Caco-2 (cell line): ENCODE measurements at regions not wholly inside any gene's neighbourhood (a gene's known extent, or its start where the extent isn't known, plus 50 kb on each side); places are given as distances from the start of the nearest gene placed in this dataset.

Source experiments
- BruUV-seq: library from RNA; stranded (reverse); fragments of 400-500 nt; replicated peaks from 2 replicates; lab custom pipeline; 2021; lab: Mats Ljungman, UMichigan
- CTCF ChIA-PET: fragments of 300-600 bp; sonication (Branson Sonifier 250); formaldehyde crosslinking; loops from one replicate; lab custom pipeline; 2022; ENCODE audit warnings: antibody characterized with exemption; lab: Charles Lee
- POLR2A ChIA-PET: fragments of 300-600 bp; sonication (Branson Sonifier 250); formaldehyde crosslinking; loops from one replicate; lab custom pipeline; 2022; ENCODE audit warnings: antibody characterized with exemption; lab: Charles Lee
- DNase-seq, 2 experiments: peaks; one replicate each; pipeline versions ENCODE4 v3.0.0 to v3.0.0-alpha.2; 2020 to 2022
- H3K27me3 ChIP-seq: replicated peaks from 2 replicates; pipeline ENCODE4 v1.6.0; 2011; ENCODE audit warnings: low read length; ENCODE audit not compliant: control insufficient read depth, insufficient read depth
- H3K36me3 ChIP-seq: 2 replicates; pipeline ENCODE4 v1.5.1; 2011; ENCODE audit warnings: low read length; ENCODE audit not compliant: control insufficient read depth, insufficient read depth
- H3K4me1 ChIP-seq: fragments of 250-450 bp; sonication (Bioruptor Pico); 2 replicates; pipeline ENCODE4 v1.5.1; 2020; ENCODE audit warnings: mild to moderate bottlenecking
- H3K4me3 ChIP-seq: 2 replicates; pipeline ENCODE4 v1.5.1; 2011; ENCODE audit warnings: low read depth, mild to moderate bottlenecking, control low read depth, low read length
- H3K9me3 ChIP-seq: fragments of 250-450 bp; sonication (Bioruptor Pico); 2 replicates; pipeline ENCODE4 v1.5.1; 2020; ENCODE audit warnings: mild to moderate bottlenecking, moderate library complexity
- H3K27ac Mint-ChIP-seq: one replicate; pipeline ENCODE4 v1.8.0; 2022; ENCODE audit warnings: mixed read lengths; ENCODE audit not compliant: unreplicated experiment
- H3K27me3 Mint-ChIP-seq: one replicate; pipeline ENCODE4 v1.8.0; 2022; ENCODE audit warnings: mixed read lengths; ENCODE audit not compliant: insufficient read depth, unreplicated experiment
- H3K36me3 Mint-ChIP-seq: one replicate; pipeline ENCODE4 v1.8.0; 2022; ENCODE audit warnings: mild to moderate bottlenecking, mixed read lengths; ENCODE audit not compliant: insufficient read depth, unreplicated experiment
- H3K4me1 Mint-ChIP-seq: one replicate; pipeline ENCODE4 v1.8.0; 2022; ENCODE audit warnings: low read depth, mixed read lengths; ENCODE audit not compliant: unreplicated experiment
- H3K4me3 Mint-ChIP-seq: one replicate; pipeline ENCODE4 v1.8.0; 2022; ENCODE audit warnings: mild to moderate bottlenecking, moderate library complexity, mixed read lengths; ENCODE audit not compliant: unreplicated experiment
- H3K9me3 Mint-ChIP-seq: one replicate; pipeline ENCODE4 v1.8.0; 2022; ENCODE audit warnings: mixed read lengths; ENCODE audit not compliant: unreplicated experiment
- CTCF ChIP-seq, 2 experiments: fragments of 200-600 bp in 1 of 2; IDR thresholded peaks; 1 replicate in 1 of 2; 2 replicates in 1 of 2; pipeline versions ENCODE4 v1.5.1 to v1.8.0; 2011 to 2022; ENCODE audit warnings: antibody characterized with exemption in 1 of 2, control low read depth in 1 of 2, inconsistent platforms in 1 of 2, low read depth in 1 of 2, low read length in 1 of 2, mild to moderate bottlenecking in 1 of 2, moderate library complexity in 1 of 2; ENCODE audit not compliant: insufficient read depth in 1 of 2, severe bottlenecking in 1 of 2, unreplicated experiment in 1 of 2
- intact Hi-C: fragments of 100-400 bp; cut with micrococcal nuclease; formaldehyde crosslinking; loops from one replicate; pipeline ENCODE4 v1.10.0; 2022; ENCODE audit not compliant: unreplicated experiment

GRCh38 chr12:90868626-90869025 lies 86.3 kb downstream of the CCER1 start:
- no peaks in the 10 kb centered on the region for H3K9me3 Mint-ChIP-seq
- BruUV-seq = no TSS peak
- TF ChIP-seq CTCF (IDR thresholded peaks at IDR 0.05; ENCODE audit: insufficient read depth in 1 of 2, low read depth in 1 of 2, low read length in 1 of 2, severe bottlenecking in 1 of 2, unreplicated experiment in 1 of 2) = no peak
- no peaks in the 10 kb centered on the region for H3K36me3 Mint-ChIP-seq
- no peaks in the 10 kb centered on the region for H3K36me3 ChIP-seq
- H3K4me1 ChIP-seq = no peaks in the 10 kb centered on the region
- no peaks in the 10 kb centered on the region for H3K9me3 ChIP-seq
- no peaks in the 10 kb centered on the region for H3K27me3 ChIP-seq
- ChIA-PET POLR2A (no interaction called here), CTCF (no interaction called here)
- no peak overlapping the region for H3K27ac Mint-ChIP-seq
- no peak for DNase-seq
- H3K27me3 Mint-ChIP-seq = no peaks in the 10 kb centered on the region
- intact Hi-C loops = no loop called here
- H3K4me3 ChIP-seq = no peak overlapping the region
- no peaks in the 10 kb centered on the region for H3K4me1 Mint-ChIP-seq
- H3K4me3 Mint-ChIP-seq = no peak overlapping the region

- no peaks in the 10 kb centered on the region for H3K4me1 Mint-ChIP-seq
- H3K4me3 ChIP-seq = no peak overlapping the region
- BruUV-seq = no TSS peak
- H3K27me3 ChIP-seq = no peaks in the 10 kb centered on the region
- intact Hi-C loops = loop anchor here (1.0 to 10.0 kb wide), 3 partner anchors 35 to 1315 kb away; no protein-coding TSS in a partner anchor
- ChIA-PET CTCF (no interaction called here), POLR2A (no interaction called here)
- no peak overlapping the region for H3K27ac Mint-ChIP-seq
- no peaks in the 10 kb centered on the region for H3K9me3 ChIP-seq
- no peak overlapping the region for H3K4me3 Mint-ChIP-seq
- no peaks in the 10 kb centered on the region for H3K4me1 ChIP-seq
- no peaks in the 10 kb centered on the region for H3K36me3 ChIP-seq
- TF ChIP-seq CTCF (IDR thresholded peaks at IDR 0.05; ENCODE audit: insufficient read depth in 1 of 2, low read depth in 1 of 2, low read length in 1 of 2, severe bottlenecking in 1 of 2, unreplicated experiment in 1 of 2) = no peak
- DNase-seq = peak in 1 of 2 experiments; percentile 6
- no peaks in the 10 kb centered on the region for H3K27me3 Mint-ChIP-seq
- H3K36me3 Mint-ChIP-seq = no peaks in the 10 kb centered on the region
- H3K9me3 Mint-ChIP-seq = peaks cover 14% of the 10 kb centered on the region
Observed at GRCh38 chr12:90859591-90859990, 95.4 kb downstream of the CCER1 start.

DNA sequence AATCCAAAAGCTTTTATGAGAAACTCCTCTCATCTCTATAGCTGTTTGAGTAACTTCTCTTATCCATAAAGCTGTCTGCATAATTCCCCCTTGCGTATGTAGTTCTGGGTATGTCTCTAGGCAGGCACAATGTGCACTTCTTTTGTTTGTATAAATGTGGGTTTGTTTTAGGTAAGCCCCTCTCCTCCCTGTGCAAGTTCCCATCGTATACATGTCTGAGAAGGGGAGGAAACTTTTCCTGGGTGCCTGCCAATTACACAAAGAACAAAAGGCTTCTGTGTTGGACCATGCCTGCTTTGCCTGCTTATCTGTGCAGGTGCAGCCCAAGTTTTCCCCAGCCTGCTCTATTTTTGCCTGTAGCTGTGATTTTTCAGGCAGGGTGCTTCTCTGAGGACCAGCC lies 96.7 kb downstream of the CCER1 start:
- H3K9me3 ChIP-seq = no peaks in the 10 kb centered on the region
- no TSS peak for BruUV-seq
- H3K36me3 ChIP-seq = no peaks in the 10 kb centered on the region
- no peak overlapping the region for H3K4me3 ChIP-seq
- Mint-ChIP-seq H3K27ac (no peak overlapping the region), H3K9me3 (peaks cover 14% of the 10 kb centered on the region), H3K27me3 (no peaks in the 10 kb centered on the region), H3K4me3 (no peak overlapping the region), H3K4me1 (no peaks in the 10 kb centered on the region), H3K36me3 (no peaks in the 10 kb centered on the region)
- intact Hi-C loops = loop anchor here (5.0 to 10.0 kb wide), 2 partner anchors 49 to 1313 kb away; no protein-coding TSS in a partner anchor
- TF ChIP-seq CTCF (IDR thresholded peaks at IDR 0.05; ENCODE audit: insufficient read depth in 1 of 2, low read depth in 1 of 2, low read length in 1 of 2, severe bottlenecking in 1 of 2, unreplicated experiment in 1 of 2) = no peak
- POLR2A ChIA-PET = no interaction called here
- CTCF ChIA-PET = interaction anchor here (0.7 kb wide), 1 partner anchor 35 kb away, joined by 3 read pairs; no protein-coding TSS in a partner anchor
- H3K27me3 ChIP-seq = no peaks in the 10 kb centered on the region
- peak; percentile 23 to 31 for DNase-seq
- no peaks in the 10 kb centered on the region for H3K4me1 ChIP-seq
